HL-60 (cell line): ENCODE measurements at regions not wholly inside any gene's neighbourhood (a gene's known extent, or its start where the extent isn't known, plus 50 kb on each side); places are given as distances from the start of the nearest gene placed in this dataset.

Source experiments
- CTCF ChIP-seq: IDR thresholded peaks from one replicate; pipeline ENCODE4 v1.5.1; 2011; ENCODE audit warnings: low read length, control low read depth, inconsistent platforms; ENCODE audit not compliant: insufficient read depth
- REST ChIP-seq: IDR thresholded peaks from 2 replicates; pipeline ENCODE4 v1.6.1; 2012; ENCODE audit warnings: low read depth; ENCODE audit not compliant: insufficient replicate concordance

DNA sequence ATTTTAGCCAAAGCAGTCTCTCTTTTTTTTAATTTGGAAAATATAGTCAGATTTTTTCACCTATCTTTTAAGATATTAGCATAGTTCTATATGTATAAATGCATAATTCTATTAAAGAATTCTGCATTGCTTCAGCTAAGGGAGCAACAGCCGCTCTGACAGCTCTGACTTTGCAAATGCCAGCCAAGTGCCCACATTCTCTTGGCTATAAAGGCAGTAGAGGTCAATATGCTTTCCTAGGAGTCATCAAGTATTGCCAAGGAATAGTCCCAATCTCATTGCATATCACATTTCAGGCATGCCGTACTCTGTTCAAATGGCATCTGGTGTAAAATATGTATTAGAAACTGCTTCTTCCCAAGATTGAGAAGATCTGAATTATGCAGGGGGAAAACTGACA lies 161.4 kb downstream of the RPLP1 start:
- no peak for TF ChIP-seq CTCF
- TF ChIP-seq REST = no peak
